ENCODE measurements at regions not wholly inside any gene's neighbourhood (a gene's known extent, or its start where the extent isn't known, plus 50 kb on each side); places are given as distances from the start of the nearest gene placed in this dataset.

- intact Hi-C loops (cut with DNase I): no loop called here
- Histone ChIP-seq H3K27ac (ENCODE audit: low read depth in 1 of 2, low read length in 2 of 2) (no peak overlapping the region), H3K27me3 (ENCODE audit: control insufficient read depth in 1 of 2, insufficient read depth in 2 of 2, low read length in 1 of 2) (no peaks in the 10 kb centered on the region), H3K36me3 (ENCODE audit: control insufficient read depth in 1 of 2, insufficient read depth in 2 of 2, low read length in 1 of 2) (no peaks in the 10 kb centered on the region), H3K4me3 (ENCODE audit: low read length in 2 of 2) (no peak overlapping the region), H3K9me3 (ENCODE audit: control insufficient read depth, low read length) (no peaks in the 10 kb centered on the region), H3K4me1 (ENCODE audit: control insufficient read depth in 1 of 2, insufficient read depth in 2 of 2, low read length in 2 of 2) (no peaks in the 10 kb centered on the region)
- 30 to 32% methylated on average over 5 of the region's 5 CpGs for WGBS, 2 donors
- DNase-seq (no peak), ATAC-seq (ENCODE audit: low FRiP score) (no peak)
Measured at GRCh38 chr3:62926494-62926893, 51.3 kb upstream of the CADPS start.

DNA sequence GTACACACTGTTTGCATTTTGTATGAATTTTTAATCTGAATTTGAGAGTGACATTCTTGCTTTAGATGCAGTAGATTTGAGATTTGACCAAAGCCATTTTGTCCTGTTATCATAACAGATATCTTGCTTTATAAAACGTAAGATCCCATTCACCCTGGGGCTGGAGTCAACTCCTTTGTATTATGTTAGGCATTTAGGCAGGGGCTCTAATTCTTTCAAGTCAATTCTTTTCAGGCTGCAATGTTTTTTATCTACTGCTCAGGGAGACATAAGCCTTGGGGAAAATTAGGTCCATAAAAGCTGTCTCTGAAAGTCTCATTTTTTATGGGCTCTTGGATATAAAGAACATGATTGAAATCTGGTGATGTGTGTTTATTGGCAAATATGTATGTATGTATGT, 53.0 kb upstream of the CADPS start:
- H3K4me1 ChIP-seq (ENCODE audit: control insufficient read depth in 1 of 2, insufficient read depth in 2 of 2, low read length in 2 of 2): no peaks in the 10 kb centered on the region
- intact Hi-C loops (cut with DNase I): no loop called here
- no peaks in the 10 kb centered on the region for H3K9me3 ChIP-seq (ENCODE audit: control insufficient read depth, low read length)
- DNase-seq: no peak
- whole genome bisulfite sequencing, 2 donors: 33 to 38% methylated on average over 1 of the region's 1 CpG
- H3K36me3 ChIP-seq (ENCODE audit: control insufficient read depth in 1 of 2, insufficient read depth in 2 of 2, low read length in 1 of 2): no peaks in the 10 kb centered on the region
- H3K4me3 ChIP-seq (ENCODE audit: low read length in 2 of 2): no peak overlapping the region
- no peak for ATAC-seq (ENCODE audit: low FRiP score)
- H3K27me3 ChIP-seq (ENCODE audit: control insufficient read depth in 1 of 2, insufficient read depth in 2 of 2, low read length in 1 of 2): no peaks in the 10 kb centered on the region
- H3K27ac ChIP-seq (ENCODE audit: low read depth in 1 of 2, low read length in 2 of 2): no peak overlapping the region

GRCh38 chr3:62929771-62930170, 54.6 kb upstream of the CADPS start:
- intact Hi-C loops (cut with DNase I): no loop called here
- ATAC-seq (ENCODE audit: low FRiP score): no peak

DNA sequence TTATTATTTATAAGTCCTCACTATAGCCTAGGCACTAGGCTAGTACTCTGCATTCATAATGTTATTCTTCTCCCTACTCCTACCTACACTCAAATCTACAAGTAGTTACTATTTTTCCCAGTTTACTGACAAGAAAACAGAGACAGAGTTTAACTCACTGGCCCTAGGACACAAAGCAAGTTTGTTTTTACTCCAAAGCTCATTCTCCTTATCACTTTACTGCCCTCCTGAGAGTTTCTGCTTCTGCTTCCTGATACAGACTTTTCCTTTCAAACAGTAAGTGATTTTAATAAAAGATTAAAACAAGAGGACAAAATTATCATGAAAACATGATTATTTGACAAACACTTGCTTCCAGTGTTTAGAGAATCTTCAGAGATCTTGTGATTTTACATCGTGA, 60.6 kb upstream of the CADPS start:
- intact Hi-C loops (cut with DNase I): no loop called here
- no peak for DNase-seq

More at GRCh38 chr3:62929771-62930170, 54.6 kb upstream of the CADPS start:
- Histone ChIP-seq H3K36me3 (ENCODE audit: control insufficient read depth in 1 of 2, insufficient read depth in 2 of 2, low read length in 1 of 2) (no peaks in the 10 kb centered on the region), H3K4me3 (ENCODE audit: low read length in 2 of 2) (no peak overlapping the region), H3K27me3 (ENCODE audit: control insufficient read depth in 1 of 2, insufficient read depth in 2 of 2, low read length in 1 of 2) (no peaks in the 10 kb centered on the region), H3K27ac (ENCODE audit: low read depth in 1 of 2, low read length in 2 of 2) (no peak overlapping the region), H3K9me3 (ENCODE audit: control insufficient read depth, low read length) (no peaks in the 10 kb centered on the region), H3K4me1 (ENCODE audit: control insufficient read depth in 1 of 2, insufficient read depth in 2 of 2, low read length in 2 of 2) (no peaks in the 10 kb centered on the region)
- DNase-seq: no peak

DNA sequence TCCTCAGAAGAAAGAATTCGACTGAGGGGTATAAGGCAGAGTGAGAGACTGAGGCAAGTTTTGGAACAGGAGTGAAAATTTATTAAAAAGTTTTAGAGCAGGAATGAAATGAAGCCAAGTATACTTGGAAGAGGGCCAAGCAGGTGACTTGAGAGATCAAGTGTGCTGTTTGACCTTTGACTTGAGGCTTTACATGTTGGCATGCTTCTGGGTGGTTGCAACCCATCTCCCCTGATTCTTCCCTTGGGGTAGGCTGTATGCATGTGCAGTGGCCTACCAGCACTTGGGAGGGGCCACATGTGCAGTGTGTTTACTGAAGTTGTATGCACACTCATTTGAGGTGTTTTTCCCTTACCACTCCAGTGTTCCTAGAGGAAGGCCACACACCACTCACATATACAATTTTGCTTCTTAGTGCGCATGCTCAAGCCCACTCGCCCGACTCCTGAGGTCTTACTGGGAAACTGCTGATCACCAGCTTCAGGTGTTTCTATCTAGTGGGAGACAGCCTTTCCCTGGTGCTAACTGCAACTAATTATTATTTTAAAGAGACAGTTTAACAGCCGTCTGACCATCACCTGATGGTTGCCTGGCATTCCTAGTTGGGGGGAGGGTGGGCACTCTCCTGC, 61.5 kb upstream of the CADPS start:
- H3K9me3 ChIP-seq (ENCODE audit: control insufficient read depth, low read length): peaks cover 1% of the 10 kb centered on the region
- H3K4me1 ChIP-seq (ENCODE audit: control insufficient read depth in 1 of 2, insufficient read depth in 2 of 2, low read length in 2 of 2): no peaks in the 10 kb centered on the region
- no peak for DNase-seq
- ATAC-seq (ENCODE audit: low FRiP score): no peak
- intact Hi-C loops (cut with DNase I): no loop called here
- H3K4me3 ChIP-seq (ENCODE audit: low read length in 2 of 2): no peak overlapping the region
- H3K27me3 ChIP-seq (ENCODE audit: control insufficient read depth in 1 of 2, insufficient read depth in 2 of 2, low read length in 1 of 2): no peaks in the 10 kb centered on the region
- H3K36me3 ChIP-seq (ENCODE audit: control insufficient read depth in 1 of 2, insufficient read depth in 2 of 2, low read length in 1 of 2): no peaks in the 10 kb centered on the region
- WGBS, 2 donors: 83 to 84% methylated on average over 5 of the region's 5 CpGs
- H3K27ac ChIP-seq (ENCODE audit: low read depth in 1 of 2, low read length in 2 of 2): no peak overlapping the region

More for the DNA sequence above, 60.6 kb upstream of the CADPS start:
- H3K27me3 ChIP-seq (ENCODE audit: control insufficient read depth in 1 of 2, insufficient read depth in 2 of 2, low read length in 1 of 2): no peaks in the 10 kb centered on the region
- H3K27ac ChIP-seq (ENCODE audit: low read depth in 1 of 2, low read length in 2 of 2): no peak overlapping the region
- H3K36me3 ChIP-seq (ENCODE audit: control insufficient read depth in 1 of 2, insufficient read depth in 2 of 2, low read length in 1 of 2): no peaks in the 10 kb centered on the region
- no peak for ATAC-seq (ENCODE audit: low FRiP score)
- H3K4me3 ChIP-seq (ENCODE audit: low read length in 2 of 2): no peak overlapping the region
- 61 to 78% methylated on average over 1 of the region's 1 CpG for WGBS, 2 donors
- no peaks in the 10 kb centered on the region for H3K4me1 ChIP-seq (ENCODE audit: control insufficient read depth in 1 of 2, insufficient read depth in 2 of 2, low read length in 2 of 2)
- peaks cover 1% of the 10 kb centered on the region for H3K9me3 ChIP-seq (ENCODE audit: control insufficient read depth, low read length)

DNA sequence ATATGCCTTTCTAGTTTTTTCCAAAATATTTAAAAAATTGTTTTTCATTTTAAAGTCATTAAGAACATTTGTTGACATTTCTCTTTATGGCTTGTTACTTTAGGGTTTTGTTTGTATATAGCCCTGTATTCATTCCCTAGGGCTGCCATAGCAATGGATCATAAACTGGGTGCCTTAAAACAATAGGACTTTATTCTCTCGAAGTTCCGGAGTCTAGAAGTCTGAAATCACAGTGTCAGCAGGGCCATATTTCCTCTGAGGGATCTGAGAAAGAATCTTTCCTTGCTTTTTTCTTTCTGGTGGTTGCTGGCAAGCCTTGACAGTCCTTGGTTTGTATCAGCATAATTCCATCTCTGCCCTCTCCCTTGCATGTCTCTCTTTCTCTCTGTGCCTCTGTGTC, 63.4 kb upstream of the CADPS start:
- peaks cover 1% of the 10 kb centered on the region for H3K9me3 ChIP-seq (ENCODE audit: control insufficient read depth, low read length)
- intact Hi-C loops (cut with DNase I): no loop called here
- H3K27ac ChIP-seq (ENCODE audit: low read depth in 1 of 2, low read length in 2 of 2): no peak overlapping the region
- H3K36me3 ChIP-seq (ENCODE audit: control insufficient read depth in 1 of 2, insufficient read depth in 2 of 2, low read length in 1 of 2): no peaks in the 10 kb centered on the region
- no peaks in the 10 kb centered on the region for H3K27me3 ChIP-seq (ENCODE audit: control insufficient read depth in 1 of 2, insufficient read depth in 2 of 2, low read length in 1 of 2)
- ATAC-seq (ENCODE audit: low FRiP score) (no peak), DNase-seq (no peak)
- no peak overlapping the region for H3K4me3 ChIP-seq (ENCODE audit: low read length in 2 of 2)
- H3K4me1 ChIP-seq (ENCODE audit: control insufficient read depth in 1 of 2, insufficient read depth in 2 of 2, low read length in 2 of 2): no peaks in the 10 kb centered on the region
- WGBS, 2 donors: 52 to 70% methylated on average over 2 of the region's 2 CpGs

GRCh38 chr3:62939707-62940106, 64.5 kb upstream of the CADPS start:
- Histone ChIP-seq H3K27ac (ENCODE audit: low read depth in 1 of 2, low read length in 2 of 2) (no peak overlapping the region), H3K4me1 (ENCODE audit: control insufficient read depth in 1 of 2, insufficient read depth in 2 of 2, low read length in 2 of 2) (no peaks in the 10 kb centered on the region), H3K27me3 (ENCODE audit: control insufficient read depth in 1 of 2, insufficient read depth in 2 of 2, low read length in 1 of 2) (no peaks in the 10 kb centered on the region), H3K9me3 (ENCODE audit: control insufficient read depth, low read length) (peaks cover 1% of the 10 kb centered on the region), H3K4me3 (ENCODE audit: low read length in 2 of 2) (no peak overlapping the region), H3K36me3 (ENCODE audit: control insufficient read depth in 1 of 2, insufficient read depth in 2 of 2, low read length in 1 of 2) (no peaks in the 10 kb centered on the region)
- 67 to 74% methylated on average over 8 of the region's 8 CpGs for WGBS, 2 donors
- intact Hi-C loops (cut with DNase I): no loop called here
- ATAC-seq (ENCODE audit: low FRiP score) (no peak), DNase-seq (no peak)

DNA sequence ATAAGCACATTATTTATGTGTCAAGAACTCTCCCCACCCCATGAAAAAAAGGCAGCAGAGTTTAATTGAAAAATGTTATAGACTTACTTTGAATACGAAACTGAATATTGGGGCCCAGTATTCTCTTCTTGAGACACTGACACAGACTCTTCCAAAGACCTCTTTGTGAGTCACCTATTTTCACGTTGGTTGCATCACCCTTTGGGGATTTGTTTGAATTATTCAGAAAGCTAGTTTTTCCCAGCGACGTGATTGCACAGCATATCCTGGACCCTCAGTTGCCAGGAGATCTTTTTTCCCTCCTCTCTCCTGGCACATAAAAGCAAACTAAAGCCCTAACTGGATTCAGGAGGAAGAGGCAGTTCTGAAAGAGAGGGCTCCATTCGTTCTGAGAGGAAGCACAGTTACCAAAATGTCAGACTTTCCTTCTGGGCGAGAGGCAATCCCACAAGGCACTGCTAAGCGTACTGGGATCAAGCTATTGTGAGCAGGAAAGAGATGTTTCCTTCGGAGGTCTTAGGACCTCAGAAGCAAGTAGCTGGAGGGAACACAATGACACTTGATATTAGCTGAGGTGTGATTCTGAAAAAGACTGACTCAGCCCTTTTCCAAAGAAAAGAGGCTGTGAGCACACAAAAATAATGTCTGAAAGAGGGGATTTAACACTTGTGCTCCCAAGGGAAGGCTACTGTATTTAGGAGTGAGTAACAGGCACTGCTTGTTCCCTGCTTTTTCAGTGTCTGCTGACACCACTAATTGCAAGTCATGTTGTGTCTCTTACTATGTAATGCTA, 65.8 kb upstream of the CADPS start:
- WGBS, 2 donors: 41 to 50% methylated on average over 8 of the region's 8 CpGs
- Histone ChIP-seq H3K9me3 (ENCODE audit: control insufficient read depth, low read length) (no peaks in the 10 kb centered on the region), H3K27me3 (ENCODE audit: control insufficient read depth in 1 of 2, insufficient read depth in 2 of 2, low read length in 1 of 2) (no peaks in the 10 kb centered on the region), H3K4me3 (ENCODE audit: low read length in 2 of 2) (no peak overlapping the region), H3K27ac (ENCODE audit: low read depth in 1 of 2, low read length in 2 of 2) (no peak overlapping the region), H3K36me3 (ENCODE audit: control insufficient read depth in 1 of 2, insufficient read depth in 2 of 2, low read length in 1 of 2) (no peaks in the 10 kb centered on the region), H3K4me1 (ENCODE audit: control insufficient read depth in 1 of 2, insufficient read depth in 2 of 2, low read length in 2 of 2) (no peaks in the 10 kb centered on the region)
- DNase-seq: no peak
- no peak for ATAC-seq (ENCODE audit: low FRiP score)
- intact Hi-C loops (cut with DNase I): no loop called here

DNA sequence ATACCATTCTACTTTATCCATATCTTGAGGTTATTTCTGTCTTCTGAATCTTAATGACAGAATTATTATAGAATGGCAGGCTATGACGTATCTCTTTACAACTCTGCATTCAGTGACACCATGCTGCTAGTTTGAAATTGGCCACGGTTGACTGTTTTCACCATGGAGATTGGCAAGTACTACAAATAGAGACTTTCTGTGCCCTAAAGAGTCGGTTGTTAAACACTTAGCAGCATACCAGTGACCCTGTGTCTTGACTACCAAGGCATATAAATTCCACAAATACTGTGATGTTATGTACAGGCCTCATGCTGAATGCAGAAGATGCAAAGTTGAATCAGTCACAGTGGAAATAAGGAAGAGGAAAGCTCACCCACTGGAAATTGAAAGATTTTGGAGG, 67.0 kb upstream of the CADPS start:
- Histone ChIP-seq H3K4me3 (ENCODE audit: low read length in 2 of 2) (no peak overlapping the region), H3K27me3 (ENCODE audit: control insufficient read depth in 1 of 2, insufficient read depth in 2 of 2, low read length in 1 of 2) (no peaks in the 10 kb centered on the region), H3K27ac (ENCODE audit: low read depth in 1 of 2, low read length in 2 of 2) (no peak overlapping the region), H3K9me3 (ENCODE audit: control insufficient read depth, low read length) (peaks cover 1% of the 10 kb centered on the region), H3K4me1 (ENCODE audit: control insufficient read depth in 1 of 2, insufficient read depth in 2 of 2, low read length in 2 of 2) (no peaks in the 10 kb centered on the region), H3K36me3 (ENCODE audit: control insufficient read depth in 1 of 2, insufficient read depth in 2 of 2, low read length in 1 of 2) (no peaks in the 10 kb centered on the region)
- ATAC-seq (ENCODE audit: low FRiP score) (no peak), DNase-seq (no peak)
- intact Hi-C loops (cut with DNase I): no loop called here
- 40 to 41% methylated on average over 3 of the region's 3 CpGs for WGBS, 2 donors
